NCI-H128 (cell line): ENCODE measurements at regions not wholly inside any gene's neighbourhood (a gene's known extent, or its start where the extent isn't known, plus 50 kb on each side); places are given as distances from the start of the nearest gene placed in this dataset.
"Not testable (repeated sequence)": the region's sequence is repeated elsewhere in the genome, so short reads cannot be mapped to it uniquely, and the experiment has no call there.

Source experiments
- DNase-seq: peaks from one replicate; lab custom pipeline; 2025; ENCODE audit not compliant: unreplicated experiment; lab: John Stamatoyannopoulos, UW

- DNase-seq = no peak
Observed at GRCh38 chr3:77707281-77707680, 667.4 kb downstream of the ROBO2 start.

DNA sequence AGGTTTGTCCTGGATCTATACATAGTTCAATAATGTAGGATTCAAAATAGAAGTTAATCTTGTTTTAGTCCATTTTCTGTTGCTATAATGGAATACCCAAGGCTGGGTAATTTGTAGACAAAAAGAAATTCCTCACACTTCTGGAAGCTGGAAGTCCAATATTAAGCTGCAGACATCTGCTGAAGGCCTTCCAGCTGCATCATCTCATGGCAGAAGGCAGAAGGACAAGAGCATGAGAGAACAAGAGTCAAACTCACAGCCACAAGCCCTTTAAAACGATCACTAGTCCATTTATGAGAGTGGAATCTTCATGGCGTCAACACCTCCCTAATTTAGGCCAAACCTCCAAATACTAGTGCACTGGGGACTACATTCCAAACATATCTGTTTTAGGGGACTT is 669.3 kb downstream of the ROBO2 start:
- no peak for DNase-seq

- DNase-seq = no peak
Observed at GRCh38 chr3:77718311-77718710, 678.4 kb downstream of the ROBO2 start.

DNA sequence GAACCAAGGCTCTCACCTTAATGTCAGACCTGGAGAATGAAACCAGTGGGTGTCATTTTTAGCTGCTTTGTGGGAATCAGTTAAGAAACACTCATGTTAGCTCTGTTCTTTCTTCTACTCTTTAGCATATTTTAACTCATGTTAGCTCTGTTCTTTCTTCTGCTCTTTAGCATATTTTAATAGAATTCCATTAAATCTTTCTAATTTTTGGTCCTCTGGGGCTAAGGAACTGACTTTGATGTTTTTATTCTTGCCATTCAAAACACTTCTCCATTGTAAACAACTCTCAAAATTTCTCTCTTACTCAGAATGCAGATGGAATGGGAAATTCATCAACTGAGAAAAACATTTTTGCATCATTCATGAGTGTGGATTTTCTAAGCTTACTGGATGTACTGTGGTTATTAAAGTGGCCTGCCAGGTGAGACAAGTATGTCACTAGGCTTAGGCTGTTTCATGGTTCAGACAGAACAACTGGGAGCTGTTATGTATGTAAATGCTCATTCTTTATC is 680.6 kb downstream of the ROBO2 start:
- DNase-seq = no peak

- DNase-seq = no peak
Observed at GRCh38 chr3:77726517-77726916, 686.6 kb downstream of the ROBO2 start.

GRCh38 chr3:77746048-77746447 is 706.1 kb downstream of the ROBO2 start:
- no peak for DNase-seq

DNA sequence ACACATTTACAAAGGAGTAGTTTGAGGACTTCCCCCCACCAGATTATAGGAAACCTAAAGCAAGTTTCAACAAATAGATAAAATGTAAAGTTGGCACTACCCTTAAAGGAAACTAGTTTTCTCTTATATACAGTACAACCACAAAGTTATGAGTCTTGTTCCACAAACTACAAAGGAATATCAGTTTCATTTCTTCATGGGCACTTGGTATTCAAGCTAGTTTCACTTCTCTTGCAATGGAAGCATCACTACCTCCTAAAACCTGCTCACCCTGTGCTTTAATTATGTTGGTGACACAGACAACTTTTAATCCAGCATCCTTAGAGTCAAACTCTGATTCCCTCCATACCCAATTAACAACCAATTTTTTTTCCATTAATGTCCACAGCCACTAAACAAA is 707.0 kb downstream of the ROBO2 start:
- DNase-seq = no peak

- DNase-seq = not testable (repeated sequence)
Observed at GRCh38 chr3:77756397-77756975, 716.6 kb downstream of the ROBO2 start.

GRCh38 chr3:77772459-77772858 is 732.6 kb downstream of the ROBO2 start:
- DNase-seq = no peak

GRCh38 chr3:77773084-77773483 is 733.2 kb downstream of the ROBO2 start:
- no peak for DNase-seq

DNA sequence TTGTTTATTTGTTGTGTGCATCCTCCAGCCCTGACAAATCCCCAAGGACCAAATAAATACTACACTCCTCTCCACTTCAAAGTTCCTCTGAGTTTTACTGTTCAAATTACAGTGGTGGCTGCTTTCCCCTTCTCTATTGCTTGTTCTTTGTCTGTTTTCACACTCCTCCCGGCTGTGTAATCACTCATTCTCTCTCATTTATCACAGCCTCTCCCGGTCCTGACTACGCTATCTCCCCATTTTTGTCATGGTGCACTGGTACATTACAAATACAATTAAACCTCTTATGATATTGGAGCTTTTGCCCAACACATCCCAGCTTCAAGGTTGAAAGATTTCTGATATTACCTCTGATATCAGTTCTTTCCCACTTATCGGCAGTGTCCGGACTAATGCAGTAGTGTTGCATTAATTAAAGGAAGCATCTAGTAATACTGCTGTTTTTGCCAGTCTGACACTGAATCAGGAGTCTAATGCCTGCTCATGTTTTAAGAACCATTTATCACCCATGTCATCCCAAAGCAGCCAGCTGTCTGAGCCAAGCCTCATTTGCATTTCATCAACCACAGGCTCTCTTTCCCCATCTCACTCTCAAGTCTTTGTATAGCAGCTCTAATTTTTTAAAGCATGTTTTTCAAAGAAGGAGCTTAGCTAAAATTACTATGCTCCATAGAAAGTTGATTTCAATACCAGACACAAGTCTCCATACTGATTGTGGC is 740.5 kb downstream of the ROBO2 start:
- no peak for DNase-seq

GRCh38 chr3:77786216-77786615 is 746.3 kb downstream of the ROBO2 start:
- DNase-seq = no peak

DNA sequence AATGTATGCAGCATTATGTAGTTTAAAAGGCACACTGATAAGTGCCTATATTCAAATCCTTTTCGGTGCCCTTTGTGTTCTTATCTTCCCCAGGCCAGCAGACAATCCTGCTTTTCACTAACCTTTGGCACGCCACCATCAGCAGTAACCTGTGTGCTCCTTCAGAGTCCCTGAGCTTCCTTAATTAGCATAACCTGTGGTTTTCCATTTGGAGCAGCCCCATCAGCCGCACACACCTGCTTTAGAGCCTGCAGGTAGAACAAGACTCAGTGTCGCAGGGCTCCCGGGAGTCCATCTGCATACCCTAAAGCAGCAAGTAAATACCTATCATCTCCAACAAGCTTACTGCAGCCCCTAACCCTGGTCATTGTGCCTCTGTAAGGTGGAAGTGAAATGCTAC is 755.1 kb downstream of the ROBO2 start:
- DNase-seq = peak; percentile 37

DNA sequence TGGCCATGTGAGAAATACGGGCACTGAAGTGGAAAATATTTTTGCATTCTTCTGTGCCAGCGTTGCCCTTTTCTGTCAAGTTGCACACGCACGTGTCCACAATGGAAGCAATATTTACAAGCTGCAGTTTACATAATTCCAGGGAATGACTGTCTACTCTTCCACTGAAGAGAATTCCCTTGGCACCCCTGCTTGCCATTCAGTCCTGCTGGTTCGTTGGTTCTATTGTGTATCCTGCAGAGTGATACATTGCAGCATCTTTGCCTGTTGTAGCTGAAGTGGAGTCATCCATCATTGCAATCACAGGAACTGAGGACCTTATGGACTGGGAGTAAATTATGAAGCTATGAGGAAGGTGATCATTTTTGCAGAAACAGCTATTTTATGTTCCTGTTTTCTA is 759.4 kb downstream of the ROBO2 start:
- DNase-seq = no peak

DNA sequence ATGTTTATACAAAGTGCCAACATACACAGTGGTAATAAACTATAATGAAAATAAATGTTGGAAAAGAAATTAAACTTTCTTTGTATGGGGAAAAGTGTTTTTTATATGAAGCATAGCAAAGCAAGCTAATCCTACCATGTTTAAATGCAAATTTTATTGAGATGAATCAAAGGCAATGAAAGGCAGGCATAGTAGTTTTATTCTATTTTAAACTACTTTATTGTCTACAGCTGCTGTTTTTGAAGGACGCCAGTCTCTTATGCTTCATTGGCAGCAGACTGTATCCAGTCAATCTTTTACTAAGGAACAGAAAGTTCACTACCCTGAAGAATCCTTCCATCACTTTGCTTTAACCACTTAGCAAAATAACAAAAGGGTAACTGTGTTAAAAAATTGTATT is 761.0 kb downstream of the ROBO2 start:
- DNase-seq = no peak

- DNase-seq = no peak
Observed at GRCh38 chr3:77807312-77807711, 767.4 kb downstream of the ROBO2 start.

GRCh38 chr3:77814845-77815244 is 774.9 kb downstream of the ROBO2 start:
- no peak for DNase-seq

- DNase-seq = no peak
Observed at GRCh38 chr3:77815467-77815866, 775.6 kb downstream of the ROBO2 start.

- no peak for DNase-seq
Observed at GRCh38 chr3:77816366-77816765, 776.5 kb downstream of the ROBO2 start.

GRCh38 chr3:77825001-77825827 is 785.3 kb downstream of the ROBO2 start:
- DNase-seq = no peak

GRCh38 chr3:77835921-77836320 is 796.0 kb downstream of the ROBO2 start:
- DNase-seq = no peak

DNA sequence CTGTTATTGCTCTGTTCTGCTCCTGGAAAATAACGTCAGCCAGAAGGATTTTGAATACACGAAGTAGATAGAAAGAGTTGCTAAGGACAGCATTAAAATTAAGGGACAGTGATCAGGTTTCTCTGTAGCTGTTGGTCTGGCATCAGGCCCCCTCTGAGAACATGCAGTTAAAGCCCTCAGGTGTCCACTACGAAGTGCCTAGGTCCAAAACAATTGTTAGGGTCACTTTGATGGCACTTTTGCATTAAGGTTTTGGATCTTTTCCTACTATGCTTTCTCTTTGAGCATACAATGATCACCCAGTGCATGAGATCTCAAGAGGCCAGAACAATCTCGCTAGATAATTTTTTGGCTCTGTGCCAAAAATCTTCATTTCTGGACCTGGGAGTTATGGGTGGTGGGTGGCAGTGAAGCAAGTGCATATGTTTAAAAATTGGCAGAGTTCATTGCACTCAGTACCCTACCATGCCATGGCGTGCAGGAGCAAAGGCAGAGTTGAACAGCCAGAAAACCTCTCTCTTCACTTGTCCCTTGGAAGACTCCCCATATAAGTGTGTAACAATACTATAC is 797.6 kb downstream of the ROBO2 start:
- DNase-seq = no peak
